ENCODE measurements at regions not wholly inside any gene's neighbourhood (a gene's known extent, or its start where the extent isn't known, plus 50 kb on each side); places are given as distances from the start of the nearest gene placed in this dataset.

- TF ChIP-seq CTCF (IDR thresholded peaks at IDR 0.05; ENCODE audit: insufficient read depth, low read length, poor library complexity, severe bottlenecking) = no peak
- DNase-seq (ENCODE audit: extremely low read depth, insufficient read length) = no peak
- Histone ChIP-seq H3K36me3 (ENCODE audit: control insufficient read depth, insufficient read depth, low read length) (no peaks in the 10 kb centered on the region), H3K4me3 (replicated peaks; ENCODE audit: low read depth, low read length) (no peak overlapping the region), H3K27me3 (replicated peaks; ENCODE audit: control insufficient read depth, insufficient read depth, low read length) (no peaks in the 10 kb centered on the region)
Observed at GRCh38 chr12:98149270-98149669, 366.1 kb upstream of the TMPO start.

DNA sequence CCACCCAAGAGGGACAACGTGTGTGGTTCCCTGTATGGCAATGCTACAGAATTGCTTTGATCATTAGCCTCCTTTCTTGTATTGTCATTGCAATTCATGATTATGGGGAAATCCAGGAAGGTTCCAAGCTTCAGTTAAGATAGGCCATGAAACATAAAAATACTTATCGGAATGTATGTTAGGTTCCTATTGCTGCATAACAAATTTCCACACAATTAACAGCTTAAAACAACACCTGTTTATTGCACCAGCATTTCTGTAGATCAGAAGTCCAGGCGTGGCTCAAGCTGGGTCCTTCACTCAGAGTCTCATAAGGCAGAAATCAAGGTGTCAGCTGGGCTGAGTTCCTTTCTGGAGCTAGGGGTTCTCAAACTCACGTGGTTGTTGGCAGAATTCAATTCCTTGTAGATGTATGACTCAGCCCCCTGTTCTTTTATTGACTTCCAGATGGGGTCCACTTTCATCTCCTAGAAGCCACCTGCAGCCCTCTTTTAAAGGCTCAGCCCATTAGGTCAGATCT lies 365.6 kb upstream of the TMPO start:
- H3K27me3 ChIP-seq (replicated peaks; ENCODE audit: control insufficient read depth, insufficient read depth, low read length) = no peaks in the 10 kb centered on the region
- no peaks in the 10 kb centered on the region for H3K36me3 ChIP-seq (ENCODE audit: control insufficient read depth, insufficient read depth, low read length)
- no peak for TF ChIP-seq CTCF (IDR thresholded peaks at IDR 0.05; ENCODE audit: insufficient read depth, low read length, poor library complexity, severe bottlenecking)
- no peak for DNase-seq (ENCODE audit: extremely low read depth, insufficient read length)
- H3K4me3 ChIP-seq (replicated peaks; ENCODE audit: low read depth, low read length) = no peak overlapping the region

DNA sequence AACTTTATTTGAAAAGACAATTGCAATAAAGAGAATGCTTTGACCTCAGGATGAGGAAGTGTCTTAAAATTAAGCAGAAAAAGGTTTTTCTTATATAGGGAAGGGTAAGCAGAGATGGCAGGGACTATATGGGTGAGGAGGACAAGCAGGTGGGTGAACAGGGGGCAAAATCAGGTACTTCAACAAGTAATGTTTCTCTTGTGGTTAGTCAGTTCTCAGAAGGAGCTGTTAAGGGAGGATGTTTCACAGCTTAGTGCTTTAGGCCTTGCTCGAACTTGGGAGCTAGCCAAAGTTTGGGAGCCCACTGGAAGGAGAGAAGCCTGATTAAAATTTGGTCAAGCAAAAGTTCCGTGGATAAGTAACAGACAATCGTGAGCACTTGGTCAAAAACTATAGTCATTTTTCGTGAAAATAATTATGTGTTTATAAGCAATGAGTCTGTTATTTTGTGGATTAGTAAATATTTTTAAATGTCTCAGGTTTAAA lies 364.2 kb upstream of the TMPO start:
- TF ChIP-seq CTCF (IDR thresholded peaks at IDR 0.05; ENCODE audit: insufficient read depth, low read length, poor library complexity, severe bottlenecking) = no peak
- no peak for DNase-seq (ENCODE audit: extremely low read depth, insufficient read length)
- no peak overlapping the region for H3K4me3 ChIP-seq (replicated peaks; ENCODE audit: low read depth, low read length)
- no peaks in the 10 kb centered on the region for H3K36me3 ChIP-seq (ENCODE audit: control insufficient read depth, insufficient read depth, low read length)
- no peaks in the 10 kb centered on the region for H3K27me3 ChIP-seq (replicated peaks; ENCODE audit: control insufficient read depth, insufficient read depth, low read length)

GRCh38 chr12:98151984-98152383 lies 363.4 kb upstream of the TMPO start:
- Histone ChIP-seq H3K27me3 (replicated peaks; ENCODE audit: control insufficient read depth, insufficient read depth, low read length) (0 out of 2 replicates have a peak, but pooled peaks cover 1% of the 10 kb centered on the region), H3K36me3 (ENCODE audit: control insufficient read depth, insufficient read depth, low read length) (no peaks in the 10 kb centered on the region), H3K4me3 (replicated peaks; ENCODE audit: low read depth, low read length) (no peak overlapping the region)
- no peak for DNase-seq (ENCODE audit: extremely low read depth, insufficient read length)
- no peak for TF ChIP-seq CTCF (IDR thresholded peaks at IDR 0.05; ENCODE audit: insufficient read depth, low read length, poor library complexity, severe bottlenecking)

DNA sequence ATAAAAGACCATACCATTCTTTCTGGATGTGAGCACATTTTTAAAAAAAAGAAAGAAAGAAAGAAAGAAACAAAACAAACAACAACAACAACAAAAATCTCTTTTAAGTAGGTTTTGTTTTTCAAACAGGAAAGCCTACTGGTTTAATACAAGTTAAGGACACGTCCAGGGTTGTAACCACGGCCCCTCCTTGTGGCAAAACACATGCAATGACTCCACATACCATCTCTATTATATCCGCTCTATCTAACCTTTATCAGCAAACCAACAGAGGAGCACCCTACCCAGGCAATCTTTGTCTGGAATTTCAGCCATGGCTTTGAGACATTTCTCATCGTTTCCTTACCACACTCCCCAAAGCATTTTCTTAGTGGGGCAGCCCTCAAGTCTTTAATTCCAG lies 360.5 kb upstream of the TMPO start:
- no peak for DNase-seq (ENCODE audit: extremely low read depth, insufficient read length)
- H3K36me3 ChIP-seq (ENCODE audit: control insufficient read depth, insufficient read depth, low read length) = no peaks in the 10 kb centered on the region

More for the DNA sequence above, 360.5 kb upstream of the TMPO start:
- peak; percentile 22 for TF ChIP-seq CTCF (IDR thresholded peaks at IDR 0.05; ENCODE audit: insufficient read depth, low read length, poor library complexity, severe bottlenecking)
- Histone ChIP-seq H3K27me3 (replicated peaks; ENCODE audit: control insufficient read depth, insufficient read depth, low read length) (0 out of 2 replicates have a peak, but pooled peaks cover 1% of the 10 kb centered on the region), H3K4me3 (replicated peaks; ENCODE audit: low read depth, low read length) (no peak overlapping the region)
